ENCODE measurements at regions not wholly inside any gene's neighbourhood (a gene's known extent, or its start where the extent isn't known, plus 50 kb on each side); places are given as distances from the start of the nearest gene placed in this dataset.

- H3K9me3 ChIP-seq, result peaks cover 5% of the 10 kb centered on the region
- 64% methylated on average over 1 of the region's 1 CpG for WGBS
- H3K4me3 ChIP-seq, result no peak overlapping the region
- no peaks in the 10 kb centered on the region for H3K27me3 ChIP-seq
- no peak overlapping the region for H3K27ac ChIP-seq
- peaks cover 4% of the 10 kb centered on the region for H3K4me1 ChIP-seq
- no peak for TF ChIP-seq EP300 (IDR thresholded peaks at IDR 0.05)
- no peak for TF ChIP-seq CTCF (IDR thresholded peaks at IDR 0.05)
- TF ChIP-seq POLR2AphosphoS5 (IDR thresholded peaks at IDR 0.05), result no peak
- TF ChIP-seq POLR2A (IDR thresholded peaks at IDR 0.05), result no peak
- H3K36me3 ChIP-seq, result no peaks in the 10 kb centered on the region
- no peak for DNase-seq (ENCODE audit: low spot score in 2 of 2)
Observed at GRCh38 chr2:53543083-53543482, 224.5 kb upstream of the CHAC2 start.

GRCh38 chr2:53536583-53537361 is 230.8 kb upstream of the CHAC2 start:
- Histone ChIP-seq H3K27me3 (no peaks in the 10 kb centered on the region), H3K4me3 (no peak overlapping the region), H3K27ac (no peak overlapping the region), H3K9me3 (peaks cover 5% of the 10 kb centered on the region), H3K4me1 (no peaks in the 10 kb centered on the region), H3K36me3 (no peaks in the 10 kb centered on the region)
- no peak for DNase-seq (ENCODE audit: low spot score in 2 of 2)
- WGBS, result 83% methylated on average over 4 of the region's 4 CpGs
- TF ChIP-seq EP300 (IDR thresholded peaks at IDR 0.05) (no peak), POLR2AphosphoS5 (IDR thresholded peaks at IDR 0.05) (no peak), POLR2A (IDR thresholded peaks at IDR 0.05) (no peak), CTCF (IDR thresholded peaks at IDR 0.05) (no peak)

GRCh38 chr2:53535234-53535840 is 232.3 kb upstream of the CHAC2 start:
- peaks cover 4% of the 10 kb centered on the region for H3K9me3 ChIP-seq
- H3K27me3 ChIP-seq, result no peaks in the 10 kb centered on the region
- H3K4me3 ChIP-seq, result no peak overlapping the region
- DNase-seq (ENCODE audit: low spot score in 2 of 2), result no peak
- no peak for TF ChIP-seq CTCF (IDR thresholded peaks at IDR 0.05)
- TF ChIP-seq POLR2AphosphoS5 (IDR thresholded peaks at IDR 0.05), result no peak
- no peak overlapping the region for H3K27ac ChIP-seq
- 85% methylated on average over 4 of the region's 4 CpGs for WGBS
- H3K36me3 ChIP-seq, result no peaks in the 10 kb centered on the region
- H3K4me1 ChIP-seq, result no peaks in the 10 kb centered on the region

GRCh38 chr2:53530126-53530525 is 237.5 kb upstream of the CHAC2 start:
- Histone ChIP-seq H3K27ac (no peak overlapping the region), H3K9me3 (peaks cover 7% of the 10 kb centered on the region), H3K27me3 (no peaks in the 10 kb centered on the region), H3K36me3 (no peaks in the 10 kb centered on the region), H3K4me1 (no peaks in the 10 kb centered on the region), H3K4me3 (no peak overlapping the region)
- DNase-seq (ENCODE audit: low spot score in 2 of 2), result no peak
- TF ChIP-seq POLR2AphosphoS5 (IDR thresholded peaks at IDR 0.05), result no peak
- no peak for TF ChIP-seq POLR2A (IDR thresholded peaks at IDR 0.05)
- TF ChIP-seq CTCF (IDR thresholded peaks at IDR 0.05), result no peak

GRCh38 chr2:53527056-53527455 is 240.5 kb upstream of the CHAC2 start:
- Histone ChIP-seq H3K27me3 (no peaks in the 10 kb centered on the region), H3K27ac (no peak overlapping the region), H3K36me3 (no peaks in the 10 kb centered on the region), H3K4me3 (no peak overlapping the region), H3K9me3 (peaks cover 7% of the 10 kb centered on the region), H3K4me1 (no peaks in the 10 kb centered on the region)
- 38% methylated on average over 2 of the region's 2 CpGs for WGBS
- DNase-seq (ENCODE audit: low spot score in 2 of 2), result no peak
- no peak for TF ChIP-seq POLR2AphosphoS5 (IDR thresholded peaks at IDR 0.05)
- TF ChIP-seq CTCF (IDR thresholded peaks at IDR 0.05), result no peak
- no peak for TF ChIP-seq POLR2A (IDR thresholded peaks at IDR 0.05)
- no peak for TF ChIP-seq EP300 (IDR thresholded peaks at IDR 0.05)

All from suprapubic skin (tissue), 4 donors.